ENCODE measurements at regions not wholly inside any gene's neighbourhood (a gene's known extent, or its start where the extent isn't known, plus 50 kb on each side); places are given as distances from the start of the nearest gene placed in this dataset.

DNA sequence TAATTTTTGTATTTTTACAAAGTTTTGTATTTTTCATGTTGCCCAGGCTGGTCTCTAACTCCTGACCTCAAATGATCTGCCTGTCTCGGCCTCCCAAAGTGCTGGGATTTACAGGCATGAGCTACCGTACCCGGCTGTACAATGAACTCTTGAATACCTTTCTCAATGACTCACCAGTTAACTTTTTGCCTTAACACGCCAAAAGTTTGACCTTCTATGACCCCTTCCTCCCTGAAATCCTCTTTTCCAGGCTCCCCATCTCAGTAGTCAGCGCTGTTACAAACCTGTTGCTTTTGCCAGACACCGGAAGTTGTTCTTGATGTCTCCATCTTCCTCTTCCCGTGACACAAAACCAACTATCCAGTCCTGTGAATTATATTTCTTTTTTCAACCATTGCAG, 158.1 kb upstream of the ASIC2 start:
- Mint-ChIP-seq H3K27ac (ENCODE audit: unreplicated experiment) (no peak overlapping the region), H3K27me3 (ENCODE audit: unreplicated experiment) (peaks cover under 1% of the 10 kb centered on the region), H3K36me3 (ENCODE audit: unreplicated experiment) (peaks cover 5% of the 10 kb centered on the region), H3K4me1 (ENCODE audit: low read depth, unreplicated experiment) (no peaks in the 10 kb centered on the region), H3K4me3 (ENCODE audit: unreplicated experiment) (no peak overlapping the region), H3K9me3 (ENCODE audit: unreplicated experiment) (no peaks in the 10 kb centered on the region)
- TF ChIP-seq, protein P1, sequence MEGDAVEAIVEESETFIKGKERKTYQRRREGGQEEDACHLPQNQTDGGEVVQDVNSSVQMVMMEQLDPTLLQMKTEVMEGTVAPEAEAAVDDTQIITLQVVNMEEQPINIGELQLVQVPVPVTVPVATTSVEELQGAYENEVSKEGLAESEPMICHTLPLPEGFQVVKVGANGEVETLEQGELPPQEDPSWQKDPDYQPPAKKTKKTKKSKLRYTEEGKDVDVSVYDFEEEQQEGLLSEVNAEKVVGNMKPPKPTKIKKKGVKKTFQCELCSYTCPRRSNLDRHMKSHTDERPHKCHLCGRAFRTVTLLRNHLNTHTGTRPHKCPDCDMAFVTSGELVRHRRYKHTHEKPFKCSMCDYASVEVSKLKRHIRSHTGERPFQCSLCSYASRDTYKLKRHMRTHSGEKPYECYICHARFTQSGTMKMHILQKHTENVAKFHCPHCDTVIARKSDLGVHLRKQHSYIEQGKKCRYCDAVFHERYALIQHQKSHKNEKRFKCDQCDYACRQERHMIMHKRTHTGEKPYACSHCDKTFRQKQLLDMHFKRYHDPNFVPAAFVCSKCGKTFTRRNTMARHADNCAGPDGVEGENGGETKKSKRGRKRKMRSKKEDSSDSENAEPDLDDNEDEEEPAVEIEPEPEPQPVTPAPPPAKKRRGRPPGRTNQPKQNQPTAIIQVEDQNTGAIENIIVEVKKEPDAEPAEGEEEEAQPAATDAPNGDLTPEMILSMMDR (IDR thresholded peaks at IDR 0.05; ENCODE audit: partially characterized antibody, unreplicated experiment) = no peak
- DNase-seq = no peak

- TF ChIP-seq, protein P1 (IDR thresholded peaks at IDR 0.05; ENCODE audit: partially characterized antibody, unreplicated experiment) = no peak
- Mint-ChIP-seq H3K36me3 (ENCODE audit: unreplicated experiment) (no peaks in the 10 kb centered on the region), H3K27ac (ENCODE audit: unreplicated experiment) (no peak overlapping the region), H3K4me3 (ENCODE audit: unreplicated experiment) (no peak overlapping the region), H3K9me3 (ENCODE audit: unreplicated experiment) (no peaks in the 10 kb centered on the region), H3K27me3 (ENCODE audit: unreplicated experiment) (peaks cover 6% of the 10 kb centered on the region), H3K4me1 (ENCODE audit: low read depth, unreplicated experiment) (no peaks in the 10 kb centered on the region)
- DNase-seq = no peak
Observed at GRCh38 chr17:33457477-33457876, 164.4 kb upstream of the ASIC2 start.

DNA sequence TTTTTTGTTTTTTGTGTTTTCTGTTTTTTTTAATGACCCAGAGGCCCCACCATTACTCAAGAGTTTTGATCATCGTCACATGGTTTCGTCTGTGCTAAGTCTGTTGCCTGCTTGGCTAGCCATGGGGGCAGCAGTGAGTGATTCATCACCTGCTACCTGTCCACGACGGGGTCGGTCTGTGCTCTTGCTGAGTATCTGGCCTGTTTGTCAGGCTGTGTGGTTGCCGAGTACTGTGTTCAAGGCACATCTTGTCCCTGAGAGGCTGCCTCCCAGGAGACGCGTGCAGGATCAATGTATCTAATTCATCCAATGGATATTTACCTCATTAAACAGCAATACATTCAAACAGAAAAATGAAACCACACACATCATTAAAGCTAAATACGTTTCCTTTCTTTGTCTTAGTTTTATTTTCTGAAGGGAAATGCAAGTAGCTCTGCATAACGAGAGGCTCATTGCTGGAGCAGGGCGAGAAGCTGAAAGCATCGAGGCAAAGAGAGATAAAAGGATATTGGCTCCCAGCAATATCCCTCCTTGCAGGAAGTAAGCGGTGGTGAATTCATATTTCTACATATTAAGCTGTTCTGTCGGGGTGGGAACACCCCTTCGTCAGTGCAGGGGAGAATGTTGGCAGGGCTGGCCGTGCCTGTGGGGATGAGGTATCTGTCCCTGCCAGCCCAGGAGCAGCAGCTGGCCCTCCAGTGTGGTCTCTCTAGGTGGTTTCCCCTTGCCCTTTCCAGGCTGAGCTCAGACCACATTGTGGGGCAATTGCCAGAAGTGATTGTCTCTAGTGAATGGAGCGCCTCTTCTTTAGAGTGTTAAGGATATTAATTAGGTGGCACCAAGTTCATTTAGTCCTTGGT, 166.2 kb upstream of the ASIC2 start:
- peaks cover 6% of the 10 kb centered on the region for H3K27me3 Mint-ChIP-seq (ENCODE audit: unreplicated experiment)
- H3K4me3 Mint-ChIP-seq (ENCODE audit: unreplicated experiment) = no peak overlapping the region
- TF ChIP-seq, protein P1 (IDR thresholded peaks at IDR 0.05; ENCODE audit: partially characterized antibody, unreplicated experiment) = no peak

GRCh38 chr17:33460781-33461450, 167.8 kb upstream of the ASIC2 start:
- TF ChIP-seq, protein P1 (IDR thresholded peaks at IDR 0.05; ENCODE audit: partially characterized antibody, unreplicated experiment) = no peak
- no peaks in the 10 kb centered on the region for H3K4me1 Mint-ChIP-seq (ENCODE audit: low read depth, unreplicated experiment)
- no peak overlapping the region for H3K27ac Mint-ChIP-seq (ENCODE audit: unreplicated experiment)
- H3K4me3 Mint-ChIP-seq (ENCODE audit: unreplicated experiment) = no peak overlapping the region
- no peaks in the 10 kb centered on the region for H3K9me3 Mint-ChIP-seq (ENCODE audit: unreplicated experiment)
- DNase-seq = no peak
- H3K36me3 Mint-ChIP-seq (ENCODE audit: unreplicated experiment) = no peaks in the 10 kb centered on the region
- H3K27me3 Mint-ChIP-seq (ENCODE audit: unreplicated experiment) = peaks cover 6% of the 10 kb centered on the region

More for the DNA sequence above, 166.2 kb upstream of the ASIC2 start:
- Mint-ChIP-seq H3K9me3 (ENCODE audit: unreplicated experiment) (no peaks in the 10 kb centered on the region), H3K27ac (ENCODE audit: unreplicated experiment) (no peak overlapping the region), H3K36me3 (ENCODE audit: unreplicated experiment) (no peaks in the 10 kb centered on the region), H3K4me1 (ENCODE audit: low read depth, unreplicated experiment) (no peaks in the 10 kb centered on the region)
- DNase-seq = no peak

DNA sequence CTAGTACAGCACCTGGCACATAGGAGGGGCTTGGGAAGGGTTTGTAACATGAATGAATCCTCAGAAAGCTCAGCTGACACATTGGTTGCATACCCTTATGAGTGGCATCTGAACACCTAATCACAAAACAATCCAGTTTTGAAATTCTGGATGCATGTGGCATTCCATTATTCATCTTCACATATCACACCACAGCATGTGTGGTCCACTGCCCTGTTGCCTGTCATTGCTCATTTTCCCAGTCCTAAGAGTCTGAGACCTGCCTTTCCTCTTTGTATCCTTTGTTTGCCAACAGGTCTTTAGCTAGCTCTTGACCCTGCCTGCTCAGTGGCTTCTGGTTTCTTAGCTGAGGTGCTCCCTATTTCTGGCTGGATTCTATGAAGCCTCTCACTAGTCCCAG, 170.8 kb upstream of the ASIC2 start:
- no peaks in the 10 kb centered on the region for H3K36me3 Mint-ChIP-seq (ENCODE audit: unreplicated experiment)
- no peak overlapping the region for H3K4me3 Mint-ChIP-seq (ENCODE audit: unreplicated experiment)
- no peak for DNase-seq
- peaks cover 2% of the 10 kb centered on the region for H3K27me3 Mint-ChIP-seq (ENCODE audit: unreplicated experiment)
- no peaks in the 10 kb centered on the region for H3K9me3 Mint-ChIP-seq (ENCODE audit: unreplicated experiment)
- H3K27ac Mint-ChIP-seq (ENCODE audit: unreplicated experiment) = no peak overlapping the region
- no peaks in the 10 kb centered on the region for H3K4me1 Mint-ChIP-seq (ENCODE audit: low read depth, unreplicated experiment)
- TF ChIP-seq, protein P1 (IDR thresholded peaks at IDR 0.05; ENCODE audit: partially characterized antibody, unreplicated experiment) = no peak

Data from glutamatergic neuron (in vitro differentiated cells).